ENCODE measurements at regions not wholly inside any gene's neighbourhood (a gene's known extent, or its start where the extent isn't known, plus 50 kb on each side); places are given as distances from the start of the nearest gene placed in this dataset.

DNA sequence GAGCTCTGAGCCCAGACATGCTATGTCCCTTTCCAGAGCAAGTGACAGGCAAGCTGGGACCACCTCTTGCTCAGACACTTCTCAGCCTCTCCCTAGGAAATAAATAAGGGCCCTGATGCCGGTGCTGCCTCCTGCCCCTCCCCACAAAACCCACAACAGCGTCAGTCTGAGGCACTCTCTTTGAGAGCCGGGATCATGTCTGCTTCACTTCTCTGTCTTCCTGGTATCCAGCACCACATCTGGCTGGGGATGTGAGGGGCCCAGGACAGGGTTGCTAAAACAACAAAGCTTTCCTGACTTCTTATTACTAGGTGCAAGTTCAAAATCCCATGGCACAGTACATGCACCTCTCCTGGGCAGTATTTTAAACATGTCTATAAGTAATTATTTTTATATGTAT, 103.9 kb upstream of the GLI2 start:
- no peak for TF ChIP-seq CTCF (IDR thresholded peaks at IDR 0.05; ENCODE audit: control insufficient read depth, insufficient read depth, low read depth, low read length, missing control alignments)
- no peak overlapping the region for H3K4me3 ChIP-seq (ENCODE audit: control insufficient read depth, low read depth, low read length)
- no peak for DNase-seq (ENCODE audit: low read depth)

DNA sequence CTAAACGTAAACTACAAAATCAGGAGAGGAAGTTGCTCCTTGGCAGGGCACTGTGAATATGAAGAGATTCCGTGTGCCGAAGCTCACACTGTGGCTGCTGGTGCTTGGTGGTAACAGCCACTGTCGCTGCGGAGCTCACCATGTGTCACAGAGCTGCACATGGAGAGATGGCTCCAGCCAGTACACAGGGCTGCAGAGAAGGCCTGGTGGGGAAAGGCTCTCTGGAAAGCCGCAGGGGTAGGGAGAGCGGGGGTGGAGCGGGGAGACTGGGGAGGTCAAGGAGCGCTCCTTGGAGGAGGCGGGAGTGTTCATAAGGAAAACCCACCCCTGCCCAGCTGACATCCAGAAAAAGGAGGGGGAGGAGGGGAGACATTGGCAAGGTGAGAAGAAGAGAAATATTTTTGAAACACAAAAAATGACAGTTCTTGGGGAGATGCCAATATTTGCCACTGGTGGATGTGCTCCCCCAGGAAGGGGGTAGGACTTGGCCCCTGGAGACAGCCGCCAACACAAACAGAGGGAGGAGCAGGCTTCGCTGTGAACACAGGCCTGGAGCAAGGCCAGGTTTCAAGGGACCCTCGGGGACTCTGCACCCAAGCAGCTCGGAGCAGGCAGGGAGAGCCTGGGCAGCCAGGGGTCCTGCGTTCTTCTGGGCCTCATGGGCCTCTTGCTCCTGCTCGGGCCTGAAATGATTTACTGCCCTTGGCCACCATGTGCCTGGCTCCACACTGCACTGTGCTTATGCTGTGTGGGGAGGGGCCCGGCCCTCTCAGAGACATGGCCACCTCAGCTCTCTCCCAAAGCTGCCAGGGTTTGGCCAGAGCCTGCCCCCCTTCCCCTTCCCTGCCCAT, 102.6 kb upstream of the GLI2 start:
- no peak for TF ChIP-seq CTCF (IDR thresholded peaks at IDR 0.05; ENCODE audit: control insufficient read depth, insufficient read depth, low read depth, low read length, missing control alignments)
- no peak for DNase-seq (ENCODE audit: low read depth)
- no peak overlapping the region for H3K4me3 ChIP-seq (ENCODE audit: control insufficient read depth, low read depth, low read length)

- H3K4me3 ChIP-seq (ENCODE audit: control insufficient read depth, low read depth, low read length) = no peak overlapping the region
- no peak for DNase-seq (ENCODE audit: low read depth)
- TF ChIP-seq CTCF (IDR thresholded peaks at IDR 0.05; ENCODE audit: control insufficient read depth, insufficient read depth, low read depth, low read length, missing control alignments) = no peak
Observed at GRCh38 chr2:120634533-120634932, 101.1 kb upstream of the GLI2 start.

DNA sequence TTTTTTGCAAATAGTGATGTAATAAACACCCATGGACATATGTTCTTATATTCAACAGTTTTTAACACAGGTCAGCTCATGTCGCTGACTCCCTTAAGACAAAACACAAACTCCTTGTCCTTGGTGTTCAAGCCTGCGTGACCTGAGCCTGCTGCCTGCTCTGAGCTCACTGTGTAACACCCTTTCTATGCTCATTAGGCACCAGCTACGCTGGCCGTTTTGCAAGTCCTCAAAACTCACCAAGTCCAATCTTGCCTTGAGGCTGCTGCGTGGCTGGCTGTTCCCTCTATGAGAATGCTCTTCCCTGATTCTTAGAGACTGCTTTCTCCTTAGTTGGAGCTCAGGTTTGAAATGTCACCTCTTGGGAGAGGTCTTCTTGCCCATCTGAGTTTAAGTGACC, 100.5 kb upstream of the GLI2 start:
- no peak for TF ChIP-seq CTCF (IDR thresholded peaks at IDR 0.05; ENCODE audit: control insufficient read depth, insufficient read depth, low read depth, low read length, missing control alignments)
- no peak overlapping the region for H3K4me3 ChIP-seq (ENCODE audit: control insufficient read depth, low read depth, low read length)
- DNase-seq (ENCODE audit: low read depth) = no peak

DNA sequence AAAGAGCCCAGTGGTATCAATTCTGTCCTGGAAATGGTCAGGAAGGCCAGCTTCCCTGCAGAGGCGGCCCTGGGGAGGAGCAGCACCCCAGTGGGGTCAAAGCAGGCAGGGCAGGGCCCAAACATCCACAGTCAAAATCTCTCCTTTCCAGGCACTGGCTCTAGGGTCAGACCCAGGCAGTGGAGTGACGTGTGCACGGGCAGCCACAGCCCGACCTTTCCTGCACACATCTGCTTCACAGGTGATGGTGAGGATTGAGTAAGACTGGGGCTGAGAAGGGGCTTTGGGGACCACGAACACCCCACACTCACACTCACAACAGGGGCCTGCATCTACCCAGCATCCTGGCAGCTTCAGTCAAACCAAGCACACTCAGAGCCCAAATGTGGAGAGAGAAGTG, 97.8 kb upstream of the GLI2 start:
- no peak for DNase-seq (ENCODE audit: low read depth)
- TF ChIP-seq CTCF (IDR thresholded peaks at IDR 0.05; ENCODE audit: control insufficient read depth, insufficient read depth, low read depth, low read length, missing control alignments) = no peak
- no peak overlapping the region for H3K4me3 ChIP-seq (ENCODE audit: control insufficient read depth, low read depth, low read length)

DNA sequence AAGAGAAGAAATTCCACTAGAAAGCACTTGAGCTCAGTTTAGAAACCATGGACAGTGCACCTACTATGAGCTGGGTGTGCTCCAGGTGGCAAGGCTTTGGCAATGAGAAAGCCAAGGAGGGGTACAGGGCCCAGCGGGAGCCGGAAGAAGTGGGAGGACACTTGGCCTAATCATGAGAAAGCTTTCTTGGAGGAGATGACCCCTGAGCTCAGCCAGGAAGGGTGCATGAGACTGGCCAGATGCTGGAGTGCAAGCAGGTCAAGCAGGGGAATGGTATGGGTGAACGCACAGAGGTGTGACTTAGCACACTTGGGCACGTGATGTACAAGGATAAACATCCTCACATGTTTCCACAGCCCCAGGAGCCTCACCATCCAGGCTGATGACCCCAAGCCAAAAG, 97.2 kb upstream of the GLI2 start:
- no peak for TF ChIP-seq CTCF (IDR thresholded peaks at IDR 0.05; ENCODE audit: control insufficient read depth, insufficient read depth, low read depth, low read length, missing control alignments)
- H3K4me3 ChIP-seq (ENCODE audit: control insufficient read depth, low read depth, low read length) = no peak overlapping the region
- no peak for DNase-seq (ENCODE audit: low read depth)

All from AG09309 (cell line).